ENCODE measurements at regions not wholly inside any gene's neighbourhood (a gene's known extent, or its start where the extent isn't known, plus 50 kb on each side); places are given as distances from the start of the nearest gene placed in this dataset.

DNA sequence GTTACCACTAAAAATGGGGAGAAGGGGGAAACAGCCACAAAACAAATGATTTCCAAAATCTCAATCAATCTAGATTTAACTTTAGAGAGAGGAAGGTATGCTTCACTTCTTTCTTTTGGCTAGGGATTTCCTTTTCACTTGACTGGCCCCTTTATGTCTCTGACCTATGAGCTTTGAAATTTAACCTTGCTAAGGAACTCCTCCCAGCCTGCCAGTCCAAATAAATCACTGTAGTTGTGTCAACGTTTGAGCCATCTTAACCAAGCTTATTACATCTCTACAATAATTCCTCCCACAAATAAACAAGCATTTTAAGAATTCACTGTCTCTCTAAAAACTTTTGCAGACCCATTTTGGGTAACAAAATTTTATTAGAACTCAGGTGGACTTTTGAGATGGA, 315.5 kb upstream of the CELF2 start:
- Mint-ChIP-seq H3K4me3 (ENCODE audit: unreplicated experiment) (no peak overlapping the region), H3K27me3 (ENCODE audit: unreplicated experiment) (no peaks in the 10 kb centered on the region), H3K4me1 (ENCODE audit: unreplicated experiment) (peaks cover 32% of the 10 kb centered on the region), H3K9me3 (ENCODE audit: unreplicated experiment) (no peaks in the 10 kb centered on the region), H3K27ac (ENCODE audit: unreplicated experiment) (no peak overlapping the region), H3K36me3 (ENCODE audit: low read depth, unreplicated experiment) (no peaks in the 10 kb centered on the region)
- TF ChIP-seq, protein P1, sequence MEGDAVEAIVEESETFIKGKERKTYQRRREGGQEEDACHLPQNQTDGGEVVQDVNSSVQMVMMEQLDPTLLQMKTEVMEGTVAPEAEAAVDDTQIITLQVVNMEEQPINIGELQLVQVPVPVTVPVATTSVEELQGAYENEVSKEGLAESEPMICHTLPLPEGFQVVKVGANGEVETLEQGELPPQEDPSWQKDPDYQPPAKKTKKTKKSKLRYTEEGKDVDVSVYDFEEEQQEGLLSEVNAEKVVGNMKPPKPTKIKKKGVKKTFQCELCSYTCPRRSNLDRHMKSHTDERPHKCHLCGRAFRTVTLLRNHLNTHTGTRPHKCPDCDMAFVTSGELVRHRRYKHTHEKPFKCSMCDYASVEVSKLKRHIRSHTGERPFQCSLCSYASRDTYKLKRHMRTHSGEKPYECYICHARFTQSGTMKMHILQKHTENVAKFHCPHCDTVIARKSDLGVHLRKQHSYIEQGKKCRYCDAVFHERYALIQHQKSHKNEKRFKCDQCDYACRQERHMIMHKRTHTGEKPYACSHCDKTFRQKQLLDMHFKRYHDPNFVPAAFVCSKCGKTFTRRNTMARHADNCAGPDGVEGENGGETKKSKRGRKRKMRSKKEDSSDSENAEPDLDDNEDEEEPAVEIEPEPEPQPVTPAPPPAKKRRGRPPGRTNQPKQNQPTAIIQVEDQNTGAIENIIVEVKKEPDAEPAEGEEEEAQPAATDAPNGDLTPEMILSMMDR (IDR thresholded peaks at IDR 0.05; ENCODE audit: unreplicated experiment) = no peak
- DNase-seq (ENCODE audit: low spot score) = no peak

DNA sequence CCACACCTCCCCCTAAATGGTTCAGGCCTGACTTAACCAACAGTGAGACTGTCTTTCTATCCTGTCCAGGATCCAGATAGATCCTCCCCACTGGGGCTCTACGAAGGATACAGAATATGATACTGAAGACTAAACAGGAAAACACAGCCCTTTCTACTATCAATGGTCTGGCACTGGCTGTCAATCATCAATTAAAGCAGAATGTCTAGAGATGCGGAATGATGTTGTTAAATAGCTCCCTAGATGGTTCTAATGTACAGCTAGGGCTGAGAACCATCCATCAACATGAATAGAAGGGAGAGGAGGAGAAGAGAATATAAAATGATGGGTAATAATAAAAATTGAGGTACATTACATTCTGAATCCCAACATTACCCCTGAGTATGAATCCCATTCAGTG, 314.3 kb upstream of the CELF2 start:
- H3K36me3 Mint-ChIP-seq (ENCODE audit: low read depth, unreplicated experiment) = no peaks in the 10 kb centered on the region
- H3K27me3 Mint-ChIP-seq (ENCODE audit: unreplicated experiment) = no peaks in the 10 kb centered on the region
- no peak overlapping the region for H3K4me3 Mint-ChIP-seq (ENCODE audit: unreplicated experiment)
- TF ChIP-seq, protein P1 (IDR thresholded peaks at IDR 0.05; ENCODE audit: unreplicated experiment) = no peak
- no peak overlapping the region for H3K27ac Mint-ChIP-seq (ENCODE audit: unreplicated experiment)
- no peaks in the 10 kb centered on the region for H3K9me3 Mint-ChIP-seq (ENCODE audit: unreplicated experiment)
- peaks cover 32% of the 10 kb centered on the region for H3K4me1 Mint-ChIP-seq (ENCODE audit: unreplicated experiment)
- no peak for DNase-seq (ENCODE audit: low spot score)

DNA sequence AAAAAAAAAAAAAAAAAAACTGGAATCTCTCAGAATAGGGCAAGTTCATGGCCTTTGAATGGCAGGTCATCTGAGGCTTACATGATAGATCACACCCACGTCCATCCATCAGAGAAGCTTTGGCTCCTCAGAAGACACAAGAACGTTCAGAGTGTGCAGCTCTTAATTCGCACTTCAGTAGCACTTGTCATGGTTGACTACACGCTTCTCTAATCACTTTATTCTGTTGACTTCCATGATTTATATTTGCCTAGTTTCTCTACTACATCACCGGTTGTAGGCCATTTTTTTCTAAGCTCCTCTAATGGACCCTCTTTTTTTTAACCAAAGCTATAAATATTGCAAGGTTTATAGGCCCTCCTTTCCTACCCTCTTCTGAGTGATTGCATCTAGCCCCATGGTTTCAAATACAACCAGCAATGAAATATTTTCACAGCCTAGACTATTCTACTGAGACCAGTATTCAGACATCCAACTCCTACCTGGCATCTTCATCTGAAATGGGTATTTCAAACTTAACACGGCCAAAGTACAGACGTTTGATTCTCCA, 305.4 kb upstream of the CELF2 start:
- TF ChIP-seq, protein P1 (IDR thresholded peaks at IDR 0.05; ENCODE audit: unreplicated experiment) = no peak
- Mint-ChIP-seq H3K4me1 (ENCODE audit: unreplicated experiment) (peaks cover 3% of the 10 kb centered on the region), H3K27ac (ENCODE audit: unreplicated experiment) (no peak overlapping the region), H3K27me3 (ENCODE audit: unreplicated experiment) (no peaks in the 10 kb centered on the region), H3K4me3 (ENCODE audit: unreplicated experiment) (no peak overlapping the region), H3K36me3 (ENCODE audit: low read depth, unreplicated experiment) (no peaks in the 10 kb centered on the region), H3K9me3 (ENCODE audit: unreplicated experiment) (no peaks in the 10 kb centered on the region)
- no peak for DNase-seq (ENCODE audit: low spot score)

DNA sequence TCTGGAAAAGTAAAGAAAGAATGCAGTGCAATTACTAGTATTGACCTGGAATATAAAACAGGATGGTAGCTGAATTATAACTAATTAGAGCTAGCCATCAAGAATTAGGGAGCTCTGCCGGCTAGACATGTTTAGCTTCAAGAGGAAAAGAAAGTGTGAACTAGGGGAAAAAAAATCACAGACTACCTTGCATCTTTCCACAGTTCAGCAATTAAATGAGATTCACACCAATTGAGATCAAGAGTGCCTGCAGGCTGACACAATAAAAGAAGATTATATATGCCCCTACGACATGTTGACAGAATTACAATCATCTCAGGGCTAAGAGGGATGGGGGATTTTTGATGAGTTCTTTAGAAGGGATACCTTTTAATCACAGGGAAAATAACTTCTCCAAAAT, 303.3 kb upstream of the CELF2 start:
- no peak for DNase-seq (ENCODE audit: low spot score)
- Mint-ChIP-seq H3K4me3 (ENCODE audit: unreplicated experiment) (no peak overlapping the region), H3K4me1 (ENCODE audit: unreplicated experiment) (peaks cover 1% of the 10 kb centered on the region), H3K27me3 (ENCODE audit: unreplicated experiment) (no peaks in the 10 kb centered on the region), H3K9me3 (ENCODE audit: unreplicated experiment) (no peaks in the 10 kb centered on the region), H3K27ac (ENCODE audit: unreplicated experiment) (no peak overlapping the region), H3K36me3 (ENCODE audit: low read depth, unreplicated experiment) (no peaks in the 10 kb centered on the region)
- TF ChIP-seq, protein P1 (IDR thresholded peaks at IDR 0.05; ENCODE audit: unreplicated experiment) = no peak

DNA sequence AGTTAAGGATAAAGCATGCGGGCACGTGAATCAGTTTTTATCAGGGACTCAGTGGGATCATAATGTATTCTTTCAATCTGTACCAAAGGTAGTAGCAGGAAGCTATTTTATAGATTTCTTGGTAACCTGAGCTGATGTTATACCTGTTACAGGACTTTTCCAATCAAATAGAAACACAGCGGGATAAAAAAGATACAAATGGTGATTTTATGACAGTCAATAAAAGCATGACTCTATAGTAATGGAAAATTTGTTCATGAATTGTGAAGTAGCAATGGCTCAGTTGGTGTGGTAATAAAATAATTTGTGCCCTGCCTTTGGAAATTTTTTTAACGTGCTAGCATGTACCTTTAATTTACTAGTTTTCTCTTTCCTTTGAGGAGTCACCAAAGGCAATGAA, 300.7 kb upstream of the CELF2 start:
- Mint-ChIP-seq H3K36me3 (ENCODE audit: low read depth, unreplicated experiment) (no peaks in the 10 kb centered on the region), H3K4me1 (ENCODE audit: unreplicated experiment) (no peaks in the 10 kb centered on the region), H3K27me3 (ENCODE audit: unreplicated experiment) (no peaks in the 10 kb centered on the region), H3K9me3 (ENCODE audit: unreplicated experiment) (no peaks in the 10 kb centered on the region), H3K4me3 (ENCODE audit: unreplicated experiment) (no peak overlapping the region), H3K27ac (ENCODE audit: unreplicated experiment) (no peak overlapping the region)
- no peak for DNase-seq (ENCODE audit: low spot score)
- TF ChIP-seq, protein P1 (IDR thresholded peaks at IDR 0.05; ENCODE audit: unreplicated experiment) = no peak
